GM10266 (cell line): ENCODE measurements at regions not wholly inside any gene's neighbourhood (a gene's known extent, or its start where the extent isn't known, plus 50 kb on each side); places are given as distances from the start of the nearest gene placed in this dataset.
"Not testable (repeated sequence)": the region's sequence is repeated elsewhere in the genome, so short reads cannot be mapped to it uniquely, and the experiment has no call there.

Experiments used
- DNase-seq: peaks from one replicate; pipeline ENCODE4 v3.0.0; 2012; ENCODE audit errors: extremely low spot score
- TF ChIP-seq, protein P1 (sequence below): IDR thresholded peaks from 2 replicates; pipeline ENCODE4 v1.5.1; 2012; ENCODE audit warnings: mild to moderate bottlenecking, low read depth; ENCODE audit not compliant: control insufficient read depth, insufficient read depth; ENCODE audit errors: missing control alignments

GRCh38 chr10:33878238-33878786, 543.8 kb upstream of the NRP1 start:
- DNase-seq = no peak
- TF ChIP-seq, protein P1, sequence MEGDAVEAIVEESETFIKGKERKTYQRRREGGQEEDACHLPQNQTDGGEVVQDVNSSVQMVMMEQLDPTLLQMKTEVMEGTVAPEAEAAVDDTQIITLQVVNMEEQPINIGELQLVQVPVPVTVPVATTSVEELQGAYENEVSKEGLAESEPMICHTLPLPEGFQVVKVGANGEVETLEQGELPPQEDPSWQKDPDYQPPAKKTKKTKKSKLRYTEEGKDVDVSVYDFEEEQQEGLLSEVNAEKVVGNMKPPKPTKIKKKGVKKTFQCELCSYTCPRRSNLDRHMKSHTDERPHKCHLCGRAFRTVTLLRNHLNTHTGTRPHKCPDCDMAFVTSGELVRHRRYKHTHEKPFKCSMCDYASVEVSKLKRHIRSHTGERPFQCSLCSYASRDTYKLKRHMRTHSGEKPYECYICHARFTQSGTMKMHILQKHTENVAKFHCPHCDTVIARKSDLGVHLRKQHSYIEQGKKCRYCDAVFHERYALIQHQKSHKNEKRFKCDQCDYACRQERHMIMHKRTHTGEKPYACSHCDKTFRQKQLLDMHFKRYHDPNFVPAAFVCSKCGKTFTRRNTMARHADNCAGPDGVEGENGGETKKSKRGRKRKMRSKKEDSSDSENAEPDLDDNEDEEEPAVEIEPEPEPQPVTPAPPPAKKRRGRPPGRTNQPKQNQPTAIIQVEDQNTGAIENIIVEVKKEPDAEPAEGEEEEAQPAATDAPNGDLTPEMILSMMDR = no peak

DNA sequence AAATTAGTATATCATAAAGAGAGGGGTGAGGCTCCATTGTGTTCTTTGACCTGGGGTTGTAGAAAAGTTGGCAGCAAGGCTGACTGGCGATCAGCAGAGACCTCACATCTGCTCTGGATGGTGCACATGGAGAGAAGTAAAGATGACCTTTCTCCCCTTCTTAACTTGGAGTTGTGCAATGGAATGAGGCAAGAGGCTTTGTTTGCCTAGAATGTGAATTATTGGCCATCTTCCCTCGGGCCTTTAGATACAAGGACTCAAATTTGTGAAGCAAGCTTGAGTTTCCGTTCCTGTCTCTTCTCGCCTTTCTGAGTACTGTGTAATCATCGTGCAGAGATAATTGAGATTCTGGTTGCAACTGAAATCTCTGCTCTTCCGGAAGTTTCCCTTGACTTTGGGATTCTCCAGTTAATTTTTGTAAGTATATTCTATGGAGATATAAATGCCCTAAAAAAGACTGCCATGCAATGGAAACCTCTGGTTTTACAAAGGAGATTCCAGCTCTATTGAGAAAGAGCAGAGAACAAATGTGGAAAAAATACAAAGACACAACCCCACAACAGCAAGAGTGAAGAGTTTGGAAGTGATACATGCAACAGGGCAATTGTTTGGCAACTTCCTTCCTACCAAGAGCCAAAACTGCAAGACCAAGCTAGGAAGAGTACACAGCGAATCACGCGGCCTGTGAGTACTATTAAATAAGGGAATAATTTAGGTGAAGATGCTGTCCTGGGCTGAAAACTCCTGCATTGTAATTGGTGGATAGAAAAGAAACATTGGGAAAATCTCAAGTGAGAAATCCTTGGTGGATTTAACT, 542.3 kb upstream of the NRP1 start:
- no peak for DNase-seq
- TF ChIP-seq, protein P1 = no peak

DNA sequence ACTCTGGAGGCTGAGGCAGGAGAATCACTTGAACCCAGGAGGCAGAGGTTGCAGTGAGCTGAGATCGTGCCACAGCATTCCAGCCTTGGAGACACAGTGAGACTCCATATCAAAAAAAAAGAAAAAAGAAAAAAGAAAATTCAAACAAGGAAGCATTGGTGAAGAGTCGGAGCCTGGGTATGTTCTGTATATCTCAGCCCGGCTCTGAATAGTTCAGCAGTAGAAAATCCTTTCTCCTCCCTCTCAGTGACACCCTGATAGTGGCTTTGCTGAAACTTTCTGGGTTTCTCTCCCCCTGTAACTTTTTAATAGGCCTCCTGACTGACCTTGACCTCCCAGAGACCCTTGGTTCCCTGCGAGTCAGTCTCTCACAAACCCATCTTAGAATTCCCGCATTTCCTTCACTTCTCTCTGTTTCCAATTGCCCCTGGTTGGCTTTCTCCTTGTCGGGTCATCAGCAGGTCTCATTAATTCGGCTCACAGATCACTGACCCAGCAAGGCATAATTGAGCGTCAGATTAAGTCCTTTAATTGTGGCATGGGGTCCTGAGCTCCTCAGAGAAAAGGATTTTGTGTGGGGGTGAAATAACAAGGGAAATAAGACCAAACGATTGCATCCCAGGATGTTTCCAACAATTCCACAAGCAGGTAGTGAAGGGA, 541.6 kb upstream of the NRP1 start:
- TF ChIP-seq, protein P1 = no peak
- no peak for DNase-seq

- no peak for DNase-seq
- TF ChIP-seq, protein P1 = no peak
These were observed 536.8 kb upstream of the NRP1 start for GRCh38 chr10:33871061-33871956.

DNA sequence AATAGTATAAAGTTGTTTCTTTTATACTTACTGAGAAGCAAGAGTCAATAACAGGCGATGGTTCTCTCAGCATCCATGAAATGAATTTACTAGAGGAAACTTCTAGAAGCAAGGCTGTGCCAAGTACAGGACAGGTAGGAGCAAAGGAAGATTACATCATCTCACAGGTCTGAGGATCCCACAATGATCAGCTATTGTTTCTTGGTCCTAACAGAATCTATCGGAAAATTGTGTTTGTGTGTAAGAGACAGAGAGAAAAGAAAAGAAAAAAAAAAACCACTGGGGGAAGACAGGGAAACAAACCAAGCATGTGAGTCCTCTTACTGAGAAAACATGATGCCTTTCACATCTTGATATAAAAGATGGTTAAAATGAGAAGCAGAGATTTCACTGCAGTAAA, 535.0 kb upstream of the NRP1 start:
- TF ChIP-seq, protein P1 = no peak
- DNase-seq = no peak

DNA sequence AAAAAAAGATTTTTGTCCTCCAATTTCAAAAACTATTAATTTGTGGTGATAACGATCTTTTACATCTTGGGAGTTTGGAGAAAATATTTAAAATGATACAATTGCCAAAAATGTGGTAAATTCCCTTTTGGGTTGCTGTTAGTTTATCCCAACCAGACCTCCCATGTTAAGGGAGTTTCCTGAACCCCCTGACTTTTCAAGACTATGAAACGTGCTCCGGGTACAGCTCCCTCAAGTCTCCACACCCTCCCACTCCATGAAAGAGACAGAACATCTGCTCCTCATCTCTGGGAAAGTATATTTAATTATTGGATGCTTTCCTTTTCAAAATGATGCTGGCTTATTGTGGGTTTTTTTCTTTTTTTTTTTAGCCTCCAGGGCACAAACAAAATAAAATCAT, 534.6 kb upstream of the NRP1 start:
- TF ChIP-seq, protein P1 = no peak
- no peak for DNase-seq

DNA sequence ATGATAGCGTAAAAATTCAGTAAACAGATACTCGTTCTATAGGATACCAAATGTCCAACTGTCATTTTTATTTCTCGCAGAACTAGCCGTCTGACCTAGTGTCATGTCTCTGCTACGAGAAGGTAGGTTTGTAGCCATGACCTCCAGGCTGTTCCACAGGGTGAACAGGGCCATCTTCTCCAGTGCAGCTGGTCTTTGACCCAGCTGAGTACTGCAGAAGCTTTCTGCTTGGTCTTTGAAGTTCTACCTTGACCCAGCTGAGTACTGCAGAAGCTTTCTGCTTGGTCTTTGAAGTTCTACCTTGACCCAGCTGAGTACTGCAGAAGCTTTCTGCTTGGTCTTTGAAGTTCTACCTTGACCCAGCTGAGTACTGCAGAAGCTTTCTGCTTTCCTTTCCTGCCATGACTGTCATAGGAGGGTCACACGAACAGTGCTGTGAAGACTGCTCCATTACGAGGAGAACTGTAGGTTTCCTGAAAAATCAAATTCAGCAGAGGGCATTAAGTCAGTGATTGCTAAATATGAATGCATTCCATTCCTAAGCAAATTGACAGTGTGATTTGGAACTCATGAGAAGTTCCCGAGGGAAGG, 532.8 kb upstream of the NRP1 start:
- DNase-seq = not testable (repeated sequence)
